ENCODE measurements at regions not wholly inside any gene's neighbourhood (a gene's known extent, or its start where the extent isn't known, plus 50 kb on each side); places are given as distances from the start of the nearest gene placed in this dataset.

- DNase-seq, result no peak
These were observed 465.3 kb downstream of the C4orf33 start for GRCh38 chr4:129561280-129561679.

- no peak for DNase-seq
These were observed 466.1 kb downstream of the C4orf33 start for GRCh38 chr4:129561886-129562671.

GRCh38 chr4:129565214-129565613 is 469.3 kb downstream of the C4orf33 start:
- no peak for DNase-seq

GRCh38 chr4:129570326-129570725 is 474.4 kb downstream of the C4orf33 start:
- no peak for DNase-seq

- no peak for DNase-seq
These were observed 482.4 kb downstream of the C4orf33 start for GRCh38 chr4:129578336-129578735.

GRCh38 chr4:129581305-129581704 is 485.4 kb downstream of the C4orf33 start:
- no peak for DNase-seq

- no peak for DNase-seq
These were observed 487.9 kb downstream of the C4orf33 start for GRCh38 chr4:129583868-129584267.

- no peak for DNase-seq
These were observed 502.6 kb downstream of the C4orf33 start for GRCh38 chr4:129598582-129598981.

GRCh38 chr4:129600898-129601297 is 504.9 kb downstream of the C4orf33 start:
- no peak for DNase-seq

GRCh38 chr4:129602447-129602846 is 506.5 kb downstream of the C4orf33 start:
- DNase-seq, result no peak

GRCh38 chr4:129603241-129603931 is 507.4 kb downstream of the C4orf33 start:
- DNase-seq, result no peak

- no peak for DNase-seq
These were observed 508.8 kb downstream of the C4orf33 start for GRCh38 chr4:129604632-129605255.

- no peak for DNase-seq
These were observed 518.7 kb downstream of the C4orf33 start for GRCh38 chr4:129614611-129615010.

GRCh38 chr4:129622566-129622965 is 526.6 kb downstream of the C4orf33 start:
- DNase-seq, result no peak

GRCh38 chr4:129623233-129623875 is 527.4 kb downstream of the C4orf33 start:
- DNase-seq, result no peak

GRCh38 chr4:129641179-129641578 is 545.2 kb downstream of the C4orf33 start:
- peak; percentile 32 for DNase-seq

GRCh38 chr4:129645461-129645860 is 549.5 kb downstream of the C4orf33 start:
- DNase-seq, result no peak

GRCh38 chr4:129668092-129668491 is 572.1 kb downstream of the C4orf33 start:
- DNase-seq, result no peak

- no peak for DNase-seq
These were observed 577.0 kb downstream of the C4orf33 start for GRCh38 chr4:129672941-129673340.

- DNase-seq, result no peak
These were observed 579.1 kb downstream of the C4orf33 start for GRCh38 chr4:129675036-129675435.

GRCh38 chr4:129676934-129677333 is 581.0 kb downstream of the C4orf33 start:
- DNase-seq, result no peak

- DNase-seq, result no peak
These were observed 586.6 kb downstream of the C4orf33 start for GRCh38 chr4:129682586-129682985.

- no peak for DNase-seq
These were observed 612.0 kb downstream of the C4orf33 start for GRCh38 chr4:129707949-129708348.
